IMR-90 (cell line): ENCODE measurements at regions not wholly inside any gene's neighbourhood (a gene's known extent, or its start where the extent isn't known, plus 50 kb on each side); places are given as distances from the start of the nearest gene placed in this dataset.

Experiments used
- ATAC-seq: fragments of 200-7000 bp; cut with Tn5 transposase; 2 replicates; pipeline ENCODE4 v1.9.1; 2020; ENCODE audit warnings: low read depth, mild to moderate bottlenecking, moderate library complexity
- BruUV-seq: library from RNA; stranded (reverse); fragments of 400-500 nt; replicated peaks from 2 replicates; lab custom pipeline; 2021; lab: Mats Ljungman, UMichigan
- CTCF ChIA-PET: fragments of 300-600 bp; formaldehyde crosslinking; extraction: SDS; loops from one replicate; lab custom pipeline; 2021; ENCODE audit warnings: antibody characterized with exemption; lab: Yijun Ruan, JAX
- POLR2A ChIA-PET: fragments of 300-600 bp; sonication (Branson Sonifier 250); formaldehyde crosslinking; loops from one replicate; lab custom pipeline; 2022; ENCODE audit warnings: antibody characterized with exemption; ENCODE audit not compliant: unreplicated experiment; lab: Charles Lee
- DNase-seq: peaks from one replicate; pipeline ENCODE4 v3.0.0; 2013
- H2AFZ ChIP-seq: replicated peaks from 2 replicates; pipeline ENCODE3; 2013; ENCODE audit warnings: low read length, mild to moderate bottlenecking; ENCODE audit not compliant: poor library complexity
- H2AK5ac ChIP-seq: 2 replicates; pipeline ENCODE4 v1.6.1; 2013; ENCODE audit warnings: low read depth, low read length, inconsistent platforms
- H2AK9ac ChIP-seq: replicated peaks from 2 replicates; pipeline ENCODE3; 2013; ENCODE audit warnings: mild to moderate bottlenecking, low read depth, low read length, moderate library complexity; ENCODE audit not compliant: poor library complexity
- H2BK120ac ChIP-seq: 2 replicates; pipeline ENCODE4 v1.6.1; 2013; ENCODE audit warnings: low read depth, low read length, inconsistent platforms
- H2BK15ac ChIP-seq: 3 replicates; pipeline ENCODE4 v1.6.1; 2013; ENCODE audit warnings: low read depth, low read length, inconsistent platforms
- H2BK20ac ChIP-seq: 2 replicates; pipeline ENCODE4 v1.6.1; 2013; ENCODE audit warnings: low read depth, mild to moderate bottlenecking, inconsistent platforms, low read length, moderate library complexity
- H2BK5ac ChIP-seq: 2 replicates; pipeline ENCODE4 v1.6.1; 2013; ENCODE audit warnings: mild to moderate bottlenecking, low read depth, low read length, inconsistent platforms; ENCODE audit not compliant: poor library complexity, severe bottlenecking
- H3K14ac ChIP-seq: replicated peaks from 2 replicates; pipeline ENCODE4 v1.6.1; 2013; ENCODE audit warnings: low read depth, low read length, inconsistent platforms
- H3K18ac ChIP-seq: 2 replicates; pipeline ENCODE4 v1.6.1; 2013; ENCODE audit warnings: low read depth, low read length, control low read depth
- H3K23ac ChIP-seq: 2 replicates; pipeline ENCODE4 v1.6.1; 2013; ENCODE audit warnings: low read depth, low read length, inconsistent platforms
- H3K27ac ChIP-seq: 2 replicates; pipeline ENCODE4 v1.5.1; 2013; ENCODE audit warnings: mild to moderate bottlenecking, control low read depth, low read length; ENCODE audit not compliant: insufficient read depth
- H3K27me3 ChIP-seq: 2 replicates; pipeline ENCODE4 v1.6.1; 2013; ENCODE audit warnings: low read length; ENCODE audit not compliant: control insufficient read depth, insufficient read depth
- H3K36me3 ChIP-seq: 2 replicates; pipeline ENCODE4 v1.6.1; 2013; ENCODE audit warnings: low read length, mixed read lengths; ENCODE audit not compliant: control insufficient read depth, insufficient read depth
- H3K4ac ChIP-seq: 2 replicates; pipeline ENCODE4 v1.6.1; 2013; ENCODE audit warnings: low read depth, low read length, inconsistent platforms
- H3K4me1 ChIP-seq: 2 replicates; pipeline ENCODE4 v1.6.1; 2013; ENCODE audit warnings: low read length, mixed read lengths; ENCODE audit not compliant: control insufficient read depth, insufficient read depth
- H3K4me2 ChIP-seq: 2 replicates; pipeline ENCODE4 v1.6.1; 2013; ENCODE audit warnings: low read depth, mild to moderate bottlenecking, control low read depth, low read length, moderate library complexity
- H3K4me3 ChIP-seq: 2 replicates; pipeline ENCODE4 v1.5.1; 2013; ENCODE audit warnings: low read depth, mild to moderate bottlenecking, control low read depth, low read length, moderate library complexity; ENCODE audit not compliant: insufficient read depth
- H3K56ac ChIP-seq: 2 replicates; pipeline ENCODE4 v1.6.1; 2013; ENCODE audit warnings: low read length, inconsistent platforms; ENCODE audit not compliant: insufficient read depth; ENCODE audit errors: extremely low read depth
- H3K79me1 ChIP-seq, 2 experiments: 2 replicates each; pipeline ENCODE4 v1.6.1; 2013; ENCODE audit warnings: low read length in 2 of 2, inconsistent platforms in 1 of 2, low read depth in 1 of 2
- H3K9ac ChIP-seq: 2 replicates; pipeline ENCODE4 v1.6.1; 2013; ENCODE audit warnings: low read depth, low read length, control low read depth
- H3K9me1 ChIP-seq: 2 replicates; pipeline ENCODE4 v1.6.1; 2013; ENCODE audit warnings: low read length, inconsistent platforms; ENCODE audit not compliant: insufficient read depth
- H3K9me3 ChIP-seq: 2 replicates; pipeline ENCODE4 v1.6.1; 2013; ENCODE audit warnings: low read length; ENCODE audit not compliant: control insufficient read depth, insufficient read depth
- H4K20me1 ChIP-seq: 2 replicates; pipeline ENCODE4 v1.6.1; 2013; ENCODE audit warnings: low read length, inconsistent platforms; ENCODE audit not compliant: insufficient read depth
- H4K5ac ChIP-seq: 2 replicates; pipeline ENCODE4 v1.6.1; 2013; ENCODE audit warnings: mild to moderate bottlenecking, low read depth, low read length, control low read depth
- H4K8ac ChIP-seq, 2 experiments: 2 replicates each; pipeline ENCODE4 v1.6.1; 2013; ENCODE audit warnings: low read depth in 2 of 2, low read length in 2 of 2, control low read depth in 1 of 2, inconsistent platforms in 1 of 2
- H4K91ac ChIP-seq: 2 replicates; pipeline ENCODE4 v1.6.1; 2013; ENCODE audit warnings: low read depth, low read length, inconsistent platforms; ENCODE audit not compliant: insufficient read depth
- CEBPB ChIP-seq: IDR thresholded peaks from 2 replicates; pipeline ENCODE4 v1.6.1; 2012; ENCODE audit warnings: low read depth, low read length, improper control_type of control experiment
- CHD1 ChIP-seq: IDR thresholded peaks from 2 replicates; pipeline ENCODE4 v1.6.1; 2012; ENCODE audit warnings: low read depth, low read length, improper control_type of control experiment
- MAFK ChIP-seq: IDR thresholded peaks from 2 replicates; pipeline ENCODE4 v1.6.1; 2012; ENCODE audit warnings: low read depth, low read length, improper control_type of control experiment
- MAZ ChIP-seq: IDR thresholded peaks from 2 replicates; pipeline ENCODE4 v1.6.1; 2012; ENCODE audit warnings: low read depth, mild to moderate bottlenecking, low read length, improper control_type of control experiment, moderate library complexity, borderline replicate concordance
- MXI1 ChIP-seq: IDR thresholded peaks from 2 replicates; pipeline ENCODE4 v1.6.1; 2012; ENCODE audit warnings: low read depth, mild to moderate bottlenecking, low read length, moderate library complexity, borderline replicate concordance
- POLR2A ChIP-seq: IDR thresholded peaks from 2 replicates; pipeline ENCODE4 v1.6.1; 2012; ENCODE audit warnings: mild to moderate bottlenecking, low read depth, low read length
- RAD21 ChIP-seq: IDR thresholded peaks from 2 replicates; pipeline ENCODE4 v1.6.1; 2012; ENCODE audit warnings: low read length, improper control_type of control experiment
- RCOR1 ChIP-seq: IDR thresholded peaks from 2 replicates; pipeline ENCODE4 v1.6.1; 2012; ENCODE audit warnings: mild to moderate bottlenecking, low read length, improper control_type of control experiment; ENCODE audit not compliant: insufficient replicate concordance
- RFX5 ChIP-seq: IDR thresholded peaks from 2 replicates; pipeline ENCODE4 v1.8.0; 2012; ENCODE audit warnings: low read depth, mild to moderate bottlenecking, low read length, moderate library complexity
- SMC3 ChIP-seq: fragments of 150-350 bp; IDR thresholded peaks from 2 replicates; pipeline ENCODE4 v1.6.1; 2016; ENCODE audit warnings: low read depth, mild to moderate bottlenecking, antibody characterized with exemption, low read length, moderate library complexity
- WGBS, 2 experiments: methylation state at CpG; one replicate each; pipeline versions ENCODE4 v1.1.5 to v1.1.7; 2013; ENCODE audit warnings: missing lambda C conversion rate in 2 of 2; ENCODE audit not compliant: insufficient read length in 1 of 2; ENCODE audit errors: extremely low coverage in 2 of 2; 5-methylcytosine and 5-hydroxymethylcytosine counted together
- dilution Hi-C: fragments of 300-500 bp; cut with HindIII; formaldehyde crosslinking; loops from one replicate; pipeline ENCODE4 v1.14.3; 2018; ENCODE audit warnings: low sequenced_read_pairs; ENCODE audit not compliant: unreplicated experiment
- in situ Hi-C: fragments of 300-500 bp; cut with MboI; formaldehyde crosslinking; loops from 3 replicates; pipeline ENCODE4 v1.14.3; 2019; ENCODE audit warnings: low sequenced_read_pairs, inconsistent platforms, mixed read lengths
- intact Hi-C: fragments of 100-400 bp; cut with micrococcal nuclease; formaldehyde crosslinking; loops from 2 replicates; pipeline ENCODE4 v1.10.0; 2022
- TF ChIP-seq, protein P1 (sequence below): fragments of 150-350 bp; IDR thresholded peaks from 2 replicates; pipeline ENCODE4 v1.6.1; 2017; ENCODE audit warnings: mild to moderate bottlenecking, antibody characterized with exemption, low read length, low read depth
- TF ChIP-seq, protein P2 (sequence below): conservative IDR thresholded peaks from 2 replicates; pipeline ENCODE4 v1.5.1; 2012; ENCODE audit warnings: mild to moderate bottlenecking, low read depth, low read length, improper control_type of control experiment

DNA sequence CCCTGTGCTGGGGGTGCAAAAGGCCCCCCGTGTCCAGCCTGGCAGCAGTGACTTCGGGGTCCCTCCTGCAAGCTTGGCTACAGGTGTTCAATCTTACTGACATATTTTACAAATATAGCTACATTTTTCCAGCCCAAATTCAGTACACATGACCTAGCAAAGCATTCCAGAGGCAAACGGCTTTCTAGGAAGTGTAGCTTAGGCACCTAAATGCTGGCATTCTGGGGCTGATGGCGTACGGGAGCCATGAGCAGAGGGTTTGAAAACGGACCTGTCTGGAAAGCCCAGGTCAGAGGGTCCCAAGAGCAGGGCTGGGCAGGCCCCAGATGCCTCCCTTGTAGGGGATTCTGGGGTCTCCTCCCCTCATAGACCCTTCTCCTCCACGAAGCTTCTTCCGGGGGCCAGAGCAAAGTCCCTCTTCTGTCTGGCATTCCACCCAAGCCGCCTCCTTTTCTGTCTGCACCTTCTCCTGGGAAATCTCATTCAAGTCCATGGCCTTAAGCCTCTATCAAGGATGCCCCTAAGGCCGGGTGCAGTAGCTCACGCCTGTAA, 63.3 kb upstream of the ASAP2 start (continued):
- no peak for TF ChIP-seq RAD21

DNA sequence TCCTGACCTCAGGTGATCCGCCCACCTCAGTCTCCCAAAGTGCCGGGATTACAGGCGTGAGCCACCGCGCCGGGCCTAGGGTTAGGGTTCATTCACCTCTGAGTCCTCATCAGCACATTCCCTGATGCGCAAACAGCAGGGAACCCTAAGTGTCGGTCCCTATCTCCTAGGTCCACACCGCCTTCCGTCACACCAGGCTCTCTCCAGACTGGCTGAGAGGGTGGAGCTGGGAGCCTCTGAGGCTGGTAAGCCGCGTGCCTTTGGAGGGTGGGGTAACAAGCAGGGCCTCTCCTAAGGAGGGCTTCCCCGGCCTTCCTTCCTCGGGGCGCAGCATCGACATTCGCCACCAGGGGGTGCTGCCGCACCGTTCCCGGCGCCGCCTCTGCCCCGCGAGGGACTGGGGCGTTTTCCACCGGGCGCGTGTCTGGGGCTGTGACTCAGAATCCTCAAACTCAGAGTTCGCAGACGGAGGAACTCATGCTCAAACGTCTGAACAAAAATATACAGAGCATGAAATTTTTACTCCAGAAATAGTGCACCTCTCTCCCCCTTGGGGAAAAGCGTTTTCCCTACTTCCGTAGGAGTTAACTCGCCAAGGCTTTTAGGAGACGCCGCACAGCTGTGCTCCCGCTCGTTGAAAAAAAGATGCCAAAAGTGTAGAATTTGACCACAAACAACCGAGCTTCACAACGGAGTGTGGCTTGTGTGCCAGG, 63.9 kb upstream of the ASAP2 start:
- no peaks in the 10 kb centered on the region for H4K20me1 ChIP-seq
- BruUV-seq, result no TSS peak
- H3K4me1 ChIP-seq, result peaks cover 21% of the 10 kb centered on the region
- H3K79me1 ChIP-seq, result peaks cover 0 to 9% of the 10 kb centered on the region in 2 experiments; a peak in 1 of 4 replicates
- H3K27ac ChIP-seq, result peak overlapping the region; percentile 51
- peak overlapping the region; percentile 33 for H2BK20ac ChIP-seq
- peak overlapping the region; percentile 95 for H2AFZ ChIP-seq
- H3K4me2 ChIP-seq, result peak overlapping the region; percentile 47
- H3K27me3 ChIP-seq, result no peaks in the 10 kb centered on the region
- no peaks in the 10 kb centered on the region for H3K9me3 ChIP-seq
- dilution Hi-C loops, result no loop called here
- H2AK9ac ChIP-seq, result peak overlapping the region; percentile 92
- H3K4me3 ChIP-seq, result peak overlapping the region; percentile 4; the same call in 1 of the 2 replicates
- peak overlapping the region; percentile 71; the same call in 2 of the 3 replicates for H2BK15ac ChIP-seq
- peak overlapping the region; percentile 89 for H4K5ac ChIP-seq
- H3K23ac ChIP-seq, result no peak overlapping the region
- ATAC-seq (peak; percentile 93), DNase-seq (peak; percentile 92)
- peak overlapping the region; percentile 62; the same call in 1 of the 2 replicates for H3K18ac ChIP-seq
- POLR2A ChIA-PET, result no interaction called here
- 11% methylated on average over 25 of the region's 40 CpGs; no CpG with 5 or more reads in 1 of the 2 experiments for WGBS, 2 experiments
- H3K14ac ChIP-seq, result peak overlapping the region; percentile 61
- H4K91ac ChIP-seq, result peak overlapping the region; percentile 77
- peak overlapping the region; percentile 69 for H3K4ac ChIP-seq
- peak overlapping the region; percentile 71 for H2BK120ac ChIP-seq
- H4K8ac ChIP-seq, result peak overlapping the region in 1 of 2 experiments; percentile 74; a peak in 2 of 4 replicates
- no peaks in the 10 kb centered on the region for H3K36me3 ChIP-seq
- intact Hi-C loops, result loop anchor here (1.0 to 10.0 kb wide), 8 partner anchors 50 to 492 kb away; partner anchors contain the start of genes CPSF3, ITGB1BP1 and YWHAQ
- H2BK5ac ChIP-seq, result peak overlapping the region; percentile 54
- peak overlapping the region; percentile 85 for H2AK5ac ChIP-seq
- peak overlapping the region; percentile 49 for H3K9ac ChIP-seq
- in situ Hi-C loops, result loop anchor here (10.0 kb wide), 2 partner anchors 192 to 232 kb away; no protein-coding TSS in a partner anchor
- H3K56ac ChIP-seq, result peak overlapping the region; percentile 44; the same call in 1 of the 2 replicates
- CTCF ChIA-PET, result interaction anchor here (0.6 to 2.0 kb wide), 7 partner anchors 190 to 339 kb away, joined by 3 to 12 read pairs (median 4); no protein-coding TSS in a partner anchor
- peaks cover 15% of the 10 kb centered on the region for H3K9me1 ChIP-seq
- TF ChIP-seq CHD1, result no peak
- TF ChIP-seq SMC3, result peak; percentile 100
- peak; percentile 83; the same call in 1 of the 2 replicates for TF ChIP-seq MAZ
- 0 out of 2 replicates have a peak, but pooled peaks have one; percentile 2 for TF ChIP-seq MAFK
- TF ChIP-seq, protein P1, sequence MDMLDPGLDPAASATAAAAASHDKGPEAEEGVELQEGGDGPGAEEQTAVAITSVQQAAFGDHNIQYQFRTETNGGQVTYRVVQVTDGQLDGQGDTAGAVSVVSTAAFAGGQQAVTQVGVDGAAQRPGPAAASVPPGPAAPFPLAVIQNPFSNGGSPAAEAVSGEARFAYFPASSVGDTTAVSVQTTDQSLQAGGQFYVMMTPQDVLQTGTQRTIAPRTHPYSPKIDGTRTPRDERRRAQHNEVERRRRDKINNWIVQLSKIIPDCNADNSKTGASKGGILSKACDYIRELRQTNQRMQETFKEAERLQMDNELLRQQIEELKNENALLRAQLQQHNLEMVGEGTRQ, result no peak; the same call in 1 of the 2 replicates
- peak; percentile 7 for TF ChIP-seq RCOR1
- TF ChIP-seq POLR2A, result peak; percentile 55; the same call in 1 of the 2 replicates
- TF ChIP-seq RFX5, result no peak
- peak; percentile 100 for TF ChIP-seq RAD21
- peak; percentile 98 for TF ChIP-seq MXI1
- no peak for TF ChIP-seq CEBPB
- TF ChIP-seq, protein P2, sequence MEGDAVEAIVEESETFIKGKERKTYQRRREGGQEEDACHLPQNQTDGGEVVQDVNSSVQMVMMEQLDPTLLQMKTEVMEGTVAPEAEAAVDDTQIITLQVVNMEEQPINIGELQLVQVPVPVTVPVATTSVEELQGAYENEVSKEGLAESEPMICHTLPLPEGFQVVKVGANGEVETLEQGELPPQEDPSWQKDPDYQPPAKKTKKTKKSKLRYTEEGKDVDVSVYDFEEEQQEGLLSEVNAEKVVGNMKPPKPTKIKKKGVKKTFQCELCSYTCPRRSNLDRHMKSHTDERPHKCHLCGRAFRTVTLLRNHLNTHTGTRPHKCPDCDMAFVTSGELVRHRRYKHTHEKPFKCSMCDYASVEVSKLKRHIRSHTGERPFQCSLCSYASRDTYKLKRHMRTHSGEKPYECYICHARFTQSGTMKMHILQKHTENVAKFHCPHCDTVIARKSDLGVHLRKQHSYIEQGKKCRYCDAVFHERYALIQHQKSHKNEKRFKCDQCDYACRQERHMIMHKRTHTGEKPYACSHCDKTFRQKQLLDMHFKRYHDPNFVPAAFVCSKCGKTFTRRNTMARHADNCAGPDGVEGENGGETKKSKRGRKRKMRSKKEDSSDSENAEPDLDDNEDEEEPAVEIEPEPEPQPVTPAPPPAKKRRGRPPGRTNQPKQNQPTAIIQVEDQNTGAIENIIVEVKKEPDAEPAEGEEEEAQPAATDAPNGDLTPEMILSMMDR, result peak; percentile 98
